Esophagus (tissue), 2 donors: ENCODE measurements at regions not wholly inside any gene's neighbourhood (a gene's known extent, or its start where the extent isn't known, plus 50 kb on each side); places are given as distances from the start of the nearest gene placed in this dataset.

ENCODE experiments used
- H3K27ac ChIP-seq, 2 donors: one replicate each; pipeline ENCODE4 v1.5.1; 2013; ENCODE audit warnings: low read depth in 2 of 2, mild to moderate bottlenecking in 2 of 2, inconsistent platforms in 1 of 2, low read length in 1 of 2, moderate library complexity in 1 of 2
- H3K27me3 ChIP-seq, 2 donors: one replicate each; pipeline ENCODE4 v1.6.1; 2013; ENCODE audit warnings: low read length in 2 of 2, control low read depth in 1 of 2, mild to moderate bottlenecking in 1 of 2; ENCODE audit not compliant: insufficient read depth in 2 of 2, control insufficient read depth in 1 of 2
- H3K36me3 ChIP-seq, 2 donors: one replicate each; pipeline ENCODE4 v1.6.1; 2013; ENCODE audit warnings: low read length in 1 of 2; ENCODE audit not compliant: control insufficient read depth in 2 of 2, insufficient read depth in 2 of 2
- H3K4me1 ChIP-seq, 2 donors: one replicate each; pipeline ENCODE4 v1.6.1; 2013; ENCODE audit warnings: low read length in 1 of 2; ENCODE audit not compliant: control insufficient read depth in 2 of 2, insufficient read depth in 2 of 2
- H3K4me3 ChIP-seq, 2 donors: one replicate each; pipeline ENCODE4 v1.5.1; 2013; ENCODE audit warnings: low read length in 2 of 2, mild to moderate bottlenecking in 2 of 2, low read depth in 1 of 2, moderate library complexity in 1 of 2
- H3K9me3 ChIP-seq, 2 donors: one replicate each; pipeline ENCODE4 v1.6.1; 2013; ENCODE audit warnings: mild to moderate bottlenecking in 2 of 2, low read depth in 1 of 2, low read length in 1 of 2, moderate library complexity in 1 of 2; ENCODE audit not compliant: control insufficient read depth in 2 of 2, insufficient read depth in 1 of 2
- WGBS, 2 donors: extraction: QIAGEN DNeasy Blood & Tissue Kit; methylation state at CpG; one replicate each; pipeline ENCODE4 v1.1.7; 2013; 5-methylcytosine and 5-hydroxymethylcytosine counted together
- donor health status: healthy with polysubstance abuse.
- donor health status: Bipolar disorder and iron deficiency.

- no peaks in the 10 kb centered on the region for H3K9me3 ChIP-seq
- no peaks in the 10 kb centered on the region for H3K4me1 ChIP-seq
- H3K27me3 ChIP-seq, result no peaks in the 10 kb centered on the region
- H3K36me3 ChIP-seq, result no peaks in the 10 kb centered on the region
- H3K27ac ChIP-seq, result no peak overlapping the region
- H3K4me3 ChIP-seq, result no peak overlapping the region
- WGBS, 2 donors, result 61 to 66% methylated on average over 12 of the region's 12 CpGs
Observed at GRCh38 chr7:68573271-68574005, 1024.8 kb upstream of the AUTS2 start.

GRCh38 chr7:68576366-68576765, 1021.9 kb upstream of the AUTS2 start:
- Histone ChIP-seq H3K4me1 (no peaks in the 10 kb centered on the region), H3K27ac (no peak overlapping the region), H3K9me3 (no peaks in the 10 kb centered on the region), H3K4me3 (no peak overlapping the region), H3K36me3 (no peaks in the 10 kb centered on the region), H3K27me3 (no peaks in the 10 kb centered on the region)
- WGBS, 2 donors, result 55 to 65% methylated on average over 2 of the region's 2 CpGs

GRCh38 chr7:68581417-68581816, 1016.9 kb upstream of the AUTS2 start:
- WGBS, 2 donors, result 83 to 87% methylated on average over 1 of the region's 1 CpG
- Histone ChIP-seq H3K36me3 (no peaks in the 10 kb centered on the region), H3K27me3 (no peaks in the 10 kb centered on the region), H3K4me1 (no peaks in the 10 kb centered on the region), H3K4me3 (no peak overlapping the region), H3K27ac (no peak overlapping the region), H3K9me3 (peaks cover 0 to 2% of the 10 kb centered on the region in 2 donors)

GRCh38 chr7:68587599-68587998, 1010.7 kb upstream of the AUTS2 start:
- H3K4me3 ChIP-seq, result no peak overlapping the region
- WGBS, 2 donors, result 59 to 71% methylated on average over 4 of the region's 4 CpGs
- peaks cover 0 to 2% of the 10 kb centered on the region in 2 donors for H3K9me3 ChIP-seq
- no peaks in the 10 kb centered on the region for H3K27me3 ChIP-seq
- no peaks in the 10 kb centered on the region for H3K4me1 ChIP-seq
- H3K27ac ChIP-seq, result no peak overlapping the region
- no peaks in the 10 kb centered on the region for H3K36me3 ChIP-seq

GRCh38 chr7:68601826-68602225, 996.4 kb upstream of the AUTS2 start:
- WGBS, 2 donors, result 46 to 58% methylated on average over 4 of the region's 4 CpGs
- Histone ChIP-seq H3K4me3 (no peak overlapping the region), H3K27ac (no peak overlapping the region), H3K9me3 (no peaks in the 10 kb centered on the region), H3K4me1 (no peaks in the 10 kb centered on the region), H3K36me3 (no peaks in the 10 kb centered on the region), H3K27me3 (no peaks in the 10 kb centered on the region)

- no peaks in the 10 kb centered on the region for H3K36me3 ChIP-seq
- WGBS, 2 donors, result 15 to 21% methylated on average over 1 of the region's 1 CpG
- H3K9me3 ChIP-seq, result no peaks in the 10 kb centered on the region
- no peak overlapping the region for H3K27ac ChIP-seq
- H3K4me1 ChIP-seq, result no peaks in the 10 kb centered on the region
- H3K4me3 ChIP-seq, result no peak overlapping the region
- H3K27me3 ChIP-seq, result no peaks in the 10 kb centered on the region
Observed at GRCh38 chr7:68604541-68604940, 993.7 kb upstream of the AUTS2 start.

GRCh38 chr7:68610701-68611100, 987.6 kb upstream of the AUTS2 start:
- H3K27me3 ChIP-seq, result no peaks in the 10 kb centered on the region
- no peaks in the 10 kb centered on the region for H3K9me3 ChIP-seq
- 88 to 90% methylated on average over 1 of the region's 1 CpG for WGBS, 2 donors
- H3K36me3 ChIP-seq, result no peaks in the 10 kb centered on the region
- H3K4me1 ChIP-seq, result no peaks in the 10 kb centered on the region
- H3K4me3 ChIP-seq, result no peak overlapping the region
- H3K27ac ChIP-seq, result no peak overlapping the region

- Histone ChIP-seq H3K9me3 (peaks cover 0 to 5% of the 10 kb centered on the region in 2 donors), H3K27me3 (no peaks in the 10 kb centered on the region), H3K4me1 (no peaks in the 10 kb centered on the region), H3K36me3 (no peaks in the 10 kb centered on the region), H3K27ac (no peak overlapping the region), H3K4me3 (no peak overlapping the region)
- WGBS, 2 donors, result 71 to 74% methylated on average over 6 of the region's 6 CpGs
Observed at GRCh38 chr7:68613405-68613804, 984.9 kb upstream of the AUTS2 start.

- Histone ChIP-seq H3K4me3 (no peak overlapping the region), H3K9me3 (peaks cover 0 to 5% of the 10 kb centered on the region in 2 donors), H3K4me1 (no peaks in the 10 kb centered on the region), H3K36me3 (no peaks in the 10 kb centered on the region), H3K27ac (no peak overlapping the region), H3K27me3 (no peaks in the 10 kb centered on the region)
- 30 to 33% methylated on average over 4 of the region's 4 CpGs for WGBS, 2 donors
Observed at GRCh38 chr7:68613897-68614296, 984.4 kb upstream of the AUTS2 start.

GRCh38 chr7:68619526-68619925, 978.7 kb upstream of the AUTS2 start:
- Histone ChIP-seq H3K4me1 (no peaks in the 10 kb centered on the region), H3K36me3 (no peaks in the 10 kb centered on the region), H3K9me3 (peaks cover 0 to 5% of the 10 kb centered on the region in 2 donors), H3K27me3 (no peaks in the 10 kb centered on the region), H3K27ac (no peak overlapping the region), H3K4me3 (no peak overlapping the region)
- whole genome bisulfite sequencing, 2 donors, result 70 to 71% methylated on average over 3 of the region's 3 CpGs
